EL (cell line): ENCODE measurements at regions not wholly inside any gene's neighbourhood (a gene's known extent, or its start where the extent isn't known, plus 50 kb on each side); places are given as distances from the start of the nearest gene placed in this dataset.

Experiments used
- DNase-seq: peaks from one replicate; pipeline ENCODE4 v3.0.0-alpha.2; 2016

DNA sequence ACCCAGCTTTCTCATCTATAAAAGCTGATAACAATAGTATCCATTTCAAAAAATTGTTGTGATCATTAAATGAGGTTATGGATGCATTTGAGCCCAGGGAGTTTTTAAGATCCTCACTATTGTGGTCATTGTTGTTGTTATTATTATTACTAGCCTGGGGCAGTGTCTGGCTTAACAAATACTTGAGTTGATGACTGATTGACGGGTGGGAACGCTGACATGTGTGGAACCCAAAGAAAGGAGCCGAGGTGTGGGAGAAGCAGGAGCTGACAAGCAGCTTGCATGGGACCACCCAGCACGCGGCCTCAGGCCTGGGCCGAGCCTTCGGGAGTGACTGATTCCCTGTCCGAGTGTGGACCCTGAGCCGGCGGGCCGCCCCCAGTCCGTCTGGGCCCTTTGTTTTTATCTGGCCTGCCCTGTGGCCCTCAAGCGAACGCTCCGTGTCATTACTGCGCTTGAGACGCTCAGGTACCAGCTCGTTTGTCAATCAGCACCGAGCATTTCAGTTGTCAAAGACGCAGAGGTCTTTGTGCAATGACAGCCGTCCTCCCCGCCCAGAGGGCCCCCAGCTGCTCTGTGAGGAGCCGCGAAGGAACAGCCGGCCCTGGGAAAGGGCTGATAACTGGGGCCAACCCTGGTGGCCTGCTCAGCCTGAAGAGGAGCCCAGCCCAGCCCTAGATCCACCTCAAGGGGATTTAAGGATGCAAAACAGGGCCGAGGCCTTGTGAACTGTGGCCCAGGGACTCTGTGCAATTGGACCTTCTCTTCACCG lies 132.9 kb upstream of the FOXF1 start:
- DNase-seq: no peak

DNA sequence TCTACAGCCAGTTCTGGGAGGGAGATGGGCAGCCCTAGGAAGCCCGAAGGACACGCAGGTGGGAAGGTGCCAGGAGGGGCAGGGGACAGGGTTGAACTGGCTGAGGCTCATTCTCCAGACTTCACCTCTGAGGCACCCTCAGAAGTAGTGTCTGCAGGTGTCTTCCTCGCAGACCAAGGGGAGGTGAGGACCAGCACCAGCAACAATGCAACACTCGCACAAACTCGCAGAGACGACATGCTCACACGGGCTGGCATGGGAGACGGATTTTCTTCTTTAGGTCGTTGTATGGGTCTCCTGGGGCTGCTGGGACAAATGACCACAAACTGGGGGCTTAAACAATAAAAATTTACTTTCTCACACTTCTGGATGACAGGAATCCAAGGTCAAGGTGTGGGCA lies 132.2 kb upstream of the FOXF1 start:
- DNase-seq: no peak

DNA sequence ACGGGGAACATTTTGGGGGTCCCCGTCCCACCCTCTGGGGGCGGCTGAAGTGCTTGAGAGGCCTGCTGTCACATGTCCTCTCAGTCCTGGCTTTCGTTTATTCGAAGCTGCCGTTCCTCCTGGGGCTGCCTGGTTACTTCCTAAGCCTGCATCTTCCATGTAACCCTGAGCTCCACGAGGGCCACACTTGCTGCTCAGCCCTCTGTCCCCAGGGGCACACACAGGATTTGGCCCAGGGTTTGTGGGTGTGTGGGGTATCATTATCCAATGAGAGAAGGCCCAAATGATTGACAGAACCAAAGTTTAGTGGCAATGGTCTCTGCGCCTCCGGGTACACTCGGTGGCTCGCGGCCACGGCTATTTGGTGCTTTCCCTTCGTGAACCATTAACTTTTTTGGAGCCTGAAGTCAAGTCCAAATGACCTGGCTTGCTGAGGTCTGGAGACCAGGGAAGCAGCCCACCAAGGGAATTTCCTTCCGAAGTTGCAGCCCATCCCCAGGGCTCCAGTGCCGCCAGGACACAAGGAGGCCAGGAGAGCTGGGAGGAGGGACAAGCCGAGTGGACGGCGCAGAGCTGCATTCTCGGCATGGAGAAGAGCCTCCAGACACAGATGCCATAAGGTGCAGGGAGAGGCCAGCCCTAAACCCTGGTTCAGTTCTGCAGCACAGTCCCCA lies 131.4 kb upstream of the FOXF1 start:
- no peak for DNase-seq

DNA sequence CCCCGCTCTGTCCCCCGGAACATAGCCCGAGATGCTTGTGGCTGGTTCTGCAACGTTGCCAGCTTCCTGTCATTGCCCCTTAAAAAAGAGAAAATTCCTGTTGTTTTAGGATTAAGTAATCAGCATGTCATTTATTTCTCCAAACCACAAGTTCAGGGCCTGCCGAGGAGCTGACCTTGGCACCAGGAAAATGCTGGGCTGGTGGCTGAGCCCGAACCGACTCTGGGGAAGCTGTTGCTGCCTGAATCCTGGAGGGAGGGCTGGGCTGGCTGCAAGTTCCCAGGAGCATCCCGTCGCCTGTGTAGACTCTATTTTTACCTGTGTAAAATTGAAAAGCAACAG lies 130.9 kb upstream of the FOXF1 start:
- peak; percentile 72 for DNase-seq

DNA sequence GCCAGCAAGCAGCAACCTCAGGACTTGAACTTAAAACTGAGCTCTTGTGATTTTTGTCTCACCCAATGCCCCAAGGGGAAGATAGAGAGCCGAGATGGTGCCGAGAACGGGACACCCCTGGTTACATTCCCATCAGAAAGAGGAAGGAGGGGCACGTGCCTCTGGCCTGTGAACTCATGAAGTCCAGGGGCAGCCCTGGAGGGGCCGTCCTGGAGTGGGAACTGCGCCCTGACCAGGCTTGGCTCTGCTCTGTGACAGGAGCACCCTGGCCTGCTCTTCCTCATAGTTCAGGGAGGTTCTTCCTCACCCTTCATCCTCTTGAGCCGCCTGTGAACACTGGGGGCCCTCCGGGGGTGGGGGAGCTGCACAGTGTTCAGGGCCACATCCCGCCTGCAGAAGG lies 130.3 kb upstream of the FOXF1 start:
- DNase-seq: no peak

DNA sequence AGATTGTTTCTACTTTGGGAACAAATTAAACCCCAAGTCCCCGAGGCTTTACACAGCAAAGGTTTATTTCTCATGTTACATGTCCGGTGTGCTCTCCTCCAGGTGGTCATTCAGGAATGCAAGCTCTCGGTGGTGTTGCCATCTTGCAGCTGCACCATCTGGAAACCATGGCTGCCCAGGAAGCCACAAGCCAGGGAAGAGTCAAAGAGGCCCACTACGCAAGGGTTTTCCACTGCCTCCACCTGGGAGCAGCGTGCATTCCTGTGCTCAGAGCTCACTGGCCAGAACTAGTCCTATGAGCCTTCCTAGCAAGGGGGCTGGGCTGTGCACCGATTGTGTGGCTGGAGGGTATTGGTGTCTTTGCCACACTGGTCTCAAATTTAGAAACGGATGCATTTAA lies 128.8 kb upstream of the FOXF1 start:
- no peak for DNase-seq

DNA sequence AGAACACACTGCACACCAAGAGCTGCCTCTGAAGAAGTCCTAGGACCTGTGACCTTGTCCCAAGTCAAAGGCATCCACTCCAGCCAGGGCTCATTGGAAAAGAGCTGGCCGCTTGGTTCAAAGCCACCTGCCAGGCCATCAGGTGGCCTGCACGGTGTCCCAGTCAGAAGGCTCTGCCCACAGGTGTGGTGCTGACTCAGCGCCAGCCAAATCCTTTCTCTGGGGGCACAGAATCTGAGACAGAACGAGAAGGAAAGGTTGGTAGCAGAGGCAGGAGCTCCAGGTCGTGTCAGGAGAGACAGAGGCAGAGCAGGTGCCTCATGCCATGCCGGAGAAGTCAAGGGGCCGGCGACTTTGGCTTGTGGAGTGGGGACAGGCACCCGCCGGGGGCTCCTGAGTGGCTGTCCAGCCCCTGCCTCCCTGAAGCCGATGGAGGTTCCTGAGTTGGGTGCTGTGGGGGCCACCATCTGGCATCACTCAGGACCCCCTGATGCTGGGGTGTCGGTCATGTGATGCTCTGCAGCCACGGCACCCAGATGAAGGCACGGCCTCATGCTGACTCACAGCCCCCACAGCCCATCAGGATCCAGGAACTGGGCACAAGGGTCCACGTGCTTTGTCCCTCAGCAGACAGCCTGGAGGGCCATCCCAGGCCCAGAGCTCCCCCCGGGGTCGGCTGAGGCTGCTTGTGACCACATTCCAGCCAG lies 128.1 kb upstream of the FOXF1 start:
- DNase-seq: no peak

DNA sequence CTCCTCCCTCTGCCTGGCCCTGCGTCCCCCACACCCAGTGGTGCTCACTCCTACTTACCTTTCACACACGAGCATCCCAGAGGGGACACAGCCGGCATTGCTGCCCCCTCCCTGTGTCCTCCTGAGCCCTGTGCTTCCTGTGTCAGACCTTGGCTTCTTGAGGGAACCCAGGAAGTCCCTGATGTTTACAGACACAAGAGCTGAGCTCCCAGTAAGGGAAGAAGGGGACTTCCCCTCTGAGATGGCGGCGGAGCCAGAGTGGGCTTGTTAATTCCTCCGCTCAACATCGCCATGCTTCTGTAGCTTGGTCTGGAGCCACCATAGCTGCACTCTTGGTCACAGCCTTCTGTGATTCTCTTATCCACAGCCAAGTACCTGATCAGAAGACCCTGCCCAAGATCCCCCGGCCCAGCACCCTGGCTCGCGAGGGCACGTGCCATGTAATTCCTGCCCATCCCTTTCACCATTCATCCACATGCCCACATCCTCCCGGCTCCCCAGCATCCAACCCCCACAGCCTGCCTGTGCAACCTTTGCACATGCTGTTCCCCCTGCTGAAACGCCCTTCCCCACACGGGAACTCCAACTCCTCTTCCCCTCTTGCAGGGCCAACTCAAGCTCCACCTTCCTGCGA lies 127.4 kb upstream of the FOXF1 start:
- DNase-seq: no peak

DNA sequence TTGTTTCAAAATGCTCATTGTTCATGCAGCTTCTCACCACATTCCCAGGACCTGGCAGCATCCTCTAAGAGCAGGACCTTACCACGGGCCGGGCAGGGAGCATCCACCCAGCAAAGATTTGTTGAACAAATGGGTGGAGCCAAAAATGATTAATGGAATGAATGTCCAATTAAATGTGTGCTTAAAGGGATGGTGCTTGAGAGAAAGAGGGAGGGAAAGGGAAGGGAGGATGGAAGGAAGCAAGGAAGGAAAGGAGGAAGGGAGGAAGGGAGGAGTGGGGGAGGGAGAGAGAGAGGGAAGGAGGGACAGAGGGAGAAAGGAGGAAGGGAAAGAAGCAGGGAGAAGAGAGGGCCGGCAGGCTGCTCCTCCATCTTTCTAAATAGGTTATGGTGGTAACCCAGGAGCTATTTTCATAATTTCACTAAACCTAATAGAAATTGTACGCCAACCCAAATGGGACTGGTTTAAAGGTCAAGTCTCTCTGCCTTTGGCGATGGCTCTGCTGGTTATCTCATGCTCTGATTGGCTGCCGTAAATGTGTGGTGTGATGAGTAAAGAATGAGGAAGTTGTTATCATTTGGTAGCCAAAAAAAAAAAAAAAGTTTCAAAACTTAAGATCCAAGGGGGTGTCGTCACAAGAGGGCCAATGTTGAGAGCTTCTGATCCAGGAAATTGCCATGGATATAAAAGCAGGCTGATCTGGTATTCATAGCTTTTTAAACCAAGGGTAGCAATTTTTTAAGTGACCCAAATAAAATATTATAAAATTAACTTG lies 126.7 kb upstream of the FOXF1 start:
- DNase-seq: peak; percentile 96

DNA sequence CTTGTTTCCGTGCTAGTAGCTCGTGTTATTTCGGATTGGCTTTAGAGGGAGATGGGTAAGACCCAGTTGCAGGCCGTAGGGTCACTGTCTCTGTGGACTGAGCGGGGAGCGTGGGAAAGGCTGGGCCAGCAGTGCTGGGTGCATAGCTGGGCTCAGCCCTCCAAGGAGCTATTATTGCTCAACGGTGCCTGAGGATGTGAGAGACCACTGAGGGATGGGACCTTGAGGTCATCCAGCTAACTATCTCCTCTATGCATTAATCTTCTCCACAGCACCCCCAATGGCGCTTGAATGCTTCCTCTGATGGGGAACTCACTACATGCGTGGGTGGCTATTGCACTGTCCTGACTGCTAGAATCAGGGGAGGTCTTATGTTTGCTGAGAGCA lies 126.1 kb upstream of the FOXF1 start:
- no peak for DNase-seq

DNA sequence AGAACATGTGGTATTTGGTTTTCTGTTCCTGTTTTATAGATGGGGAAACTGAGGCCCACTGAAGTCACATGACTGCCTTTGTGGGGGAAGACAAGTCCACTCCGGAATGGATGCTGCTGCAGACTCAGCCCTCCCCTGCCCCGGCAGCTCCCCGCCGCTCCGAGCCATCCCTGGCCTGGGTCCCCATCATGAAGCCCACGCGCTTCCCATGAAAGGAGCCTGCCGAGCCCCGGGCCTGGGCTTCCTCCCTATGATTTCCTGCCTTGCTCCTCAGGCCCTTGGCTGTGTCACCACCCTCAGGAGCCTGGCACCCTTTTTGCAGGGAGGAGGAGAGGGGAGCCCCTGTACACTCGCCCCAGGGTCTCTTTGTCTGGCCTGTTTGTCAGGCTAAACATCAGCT lies 125.3 kb upstream of the FOXF1 start:
- DNase-seq: no peak

DNA sequence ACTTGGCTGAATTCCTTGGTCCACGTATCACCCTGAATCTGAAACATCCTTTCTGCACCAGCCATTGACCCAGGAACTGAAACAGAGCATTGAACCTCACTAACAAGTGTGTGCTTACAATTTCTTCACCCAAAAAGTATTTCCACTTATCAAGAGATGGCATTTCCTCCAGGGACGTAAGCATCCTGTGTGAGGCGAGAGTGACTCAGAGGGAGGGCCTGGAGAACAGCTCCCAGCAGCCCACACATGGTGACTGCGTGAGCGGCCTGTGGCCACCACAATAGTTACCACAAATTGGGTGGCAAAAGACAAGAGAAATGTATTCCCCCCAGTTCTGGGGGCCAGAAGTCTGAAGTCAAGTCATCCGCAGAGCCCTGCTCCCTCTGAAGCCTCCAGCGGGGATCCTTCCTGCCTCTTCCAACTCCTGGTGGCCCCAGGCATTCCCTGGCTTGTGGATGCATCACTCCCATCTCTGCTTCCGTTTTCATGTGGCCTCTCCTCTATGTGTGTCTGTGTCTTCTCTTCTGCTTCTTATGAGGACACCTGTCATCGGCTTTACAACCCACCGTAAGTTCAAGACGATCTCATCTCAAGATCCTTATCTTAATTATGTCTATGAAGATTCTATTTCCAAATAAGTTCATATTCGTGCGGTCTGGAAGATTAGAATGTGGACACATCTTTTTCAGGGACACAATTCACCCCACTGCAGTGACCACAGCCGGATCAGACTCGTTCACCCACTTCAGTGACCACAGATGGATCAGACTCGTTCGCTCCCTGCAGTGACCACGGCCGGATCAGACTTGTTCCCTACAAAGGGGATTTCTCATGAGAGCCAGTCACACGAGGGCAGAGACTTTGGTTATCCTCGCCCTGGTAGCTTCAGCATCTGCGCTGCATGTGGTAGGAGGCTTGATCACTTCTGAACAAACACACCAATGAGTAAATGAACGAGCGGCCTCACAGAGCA lies 122.6 kb upstream of the FOXF1 start:
- peak; percentile 99 for DNase-seq

DNA sequence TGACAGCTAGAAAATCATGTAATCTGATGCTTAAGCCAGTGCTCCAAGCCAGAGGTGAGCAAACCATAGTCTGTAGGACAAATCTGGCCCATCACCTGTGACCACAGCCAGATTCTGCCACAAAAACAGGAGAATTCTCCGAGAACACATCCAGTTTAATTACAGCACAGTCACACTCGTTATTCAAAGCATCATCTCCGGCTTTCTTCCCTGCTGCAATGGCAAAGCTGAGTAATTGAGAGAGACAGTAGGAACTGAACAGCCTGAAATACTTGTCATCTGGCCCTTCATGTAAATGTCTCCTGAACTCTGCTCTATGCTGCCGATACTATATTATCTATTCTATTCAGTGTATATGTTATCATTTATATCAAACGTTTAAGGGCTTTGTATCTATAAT lies 121.4 kb upstream of the FOXF1 start:
- DNase-seq: no peak

DNA sequence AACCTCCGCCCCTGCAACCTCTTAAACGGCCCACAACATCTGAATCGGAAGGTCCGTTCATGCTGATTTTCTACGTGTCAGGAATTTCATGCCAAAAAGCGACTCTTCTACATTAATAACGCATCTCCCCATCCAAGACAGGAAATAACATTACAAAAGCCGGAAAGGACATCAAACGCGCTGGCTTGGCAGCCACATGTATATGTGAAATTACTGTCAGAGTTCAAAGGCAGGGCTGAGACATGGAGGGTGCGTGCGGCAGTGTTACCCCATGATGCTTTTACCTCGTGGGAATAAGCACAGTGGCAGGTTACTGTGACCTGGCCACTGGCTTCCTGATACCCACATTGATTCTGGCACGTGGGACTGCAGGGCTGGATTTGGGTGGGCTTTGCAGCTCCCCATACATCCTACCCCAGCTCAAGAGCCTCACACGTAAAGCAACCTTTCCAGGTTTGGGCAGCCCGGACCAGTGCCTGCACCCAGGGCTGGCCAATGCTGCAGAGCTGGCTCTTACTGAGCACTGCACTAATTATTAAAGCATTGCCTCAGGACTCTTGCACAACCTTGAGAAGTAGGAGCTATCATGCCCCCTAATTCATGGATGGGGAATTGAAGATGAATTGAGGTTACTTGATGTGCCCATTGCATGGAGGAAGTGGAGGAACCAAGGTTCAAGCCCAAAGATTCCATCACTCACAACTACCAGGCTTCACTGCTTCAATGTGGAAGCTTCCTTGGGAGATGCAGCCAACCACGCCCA lies 120.6 kb upstream of the FOXF1 start:
- DNase-seq: no peak

DNA sequence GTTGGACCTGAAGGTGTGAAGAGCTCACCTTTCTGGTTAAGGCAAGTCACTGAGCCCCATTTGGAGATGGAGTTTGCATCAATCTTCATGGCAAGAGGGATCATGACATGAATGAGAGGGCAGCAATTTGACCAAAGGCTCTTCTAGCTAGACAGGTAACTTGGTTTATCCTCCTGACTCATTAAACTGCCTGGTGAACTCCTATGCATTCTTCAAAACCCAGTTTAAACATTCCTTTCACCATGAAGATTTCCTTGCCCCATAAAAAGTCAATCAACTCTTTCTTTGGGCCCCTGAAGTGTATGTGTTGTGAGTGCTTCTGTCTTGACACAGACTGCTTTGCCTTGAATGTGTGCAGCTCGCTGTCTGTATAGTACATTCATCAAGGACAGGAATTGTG lies 120.0 kb upstream of the FOXF1 start:
- DNase-seq: no peak

DNA sequence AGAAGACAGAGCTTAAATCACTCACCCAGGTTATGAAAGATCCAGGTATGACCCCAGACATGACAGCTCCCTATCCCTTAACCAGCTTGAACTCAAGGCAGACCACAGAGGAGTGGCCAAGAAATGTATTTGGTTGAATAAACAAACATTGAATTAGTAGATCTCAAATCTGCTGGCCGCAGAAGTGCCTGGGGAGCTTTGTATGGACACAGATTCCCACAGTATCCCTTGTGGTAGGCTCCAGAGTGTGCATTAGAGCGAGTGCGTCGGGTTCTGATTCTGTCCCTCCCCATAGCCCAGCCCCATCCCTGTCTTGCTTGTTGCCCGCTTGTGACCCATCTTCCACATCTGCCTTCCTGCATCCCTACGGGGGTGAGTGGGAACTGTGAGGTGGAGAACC lies 118.8 kb upstream of the FOXF1 start:
- DNase-seq: peak; percentile 59

DNA sequence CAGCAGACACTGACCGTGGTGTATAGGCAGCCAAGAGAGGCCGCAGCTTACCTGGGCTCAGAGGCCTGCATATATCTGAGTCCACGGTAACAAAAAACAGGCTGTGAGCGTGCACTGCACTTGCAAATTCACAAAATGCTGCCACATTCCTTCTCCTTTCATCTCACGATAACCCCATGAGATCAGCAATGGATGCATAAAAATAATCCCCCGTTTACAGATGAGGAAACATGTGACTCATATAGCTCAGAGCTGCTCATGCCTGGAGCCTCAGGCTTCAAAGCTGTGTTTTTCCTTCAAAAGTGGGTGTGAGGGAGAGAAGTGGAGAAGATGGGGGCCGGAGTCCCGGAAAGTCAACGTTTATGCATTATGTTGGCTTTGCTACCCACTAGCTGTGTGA lies 118.3 kb upstream of the FOXF1 start:
- DNase-seq: peak; percentile 87

DNA sequence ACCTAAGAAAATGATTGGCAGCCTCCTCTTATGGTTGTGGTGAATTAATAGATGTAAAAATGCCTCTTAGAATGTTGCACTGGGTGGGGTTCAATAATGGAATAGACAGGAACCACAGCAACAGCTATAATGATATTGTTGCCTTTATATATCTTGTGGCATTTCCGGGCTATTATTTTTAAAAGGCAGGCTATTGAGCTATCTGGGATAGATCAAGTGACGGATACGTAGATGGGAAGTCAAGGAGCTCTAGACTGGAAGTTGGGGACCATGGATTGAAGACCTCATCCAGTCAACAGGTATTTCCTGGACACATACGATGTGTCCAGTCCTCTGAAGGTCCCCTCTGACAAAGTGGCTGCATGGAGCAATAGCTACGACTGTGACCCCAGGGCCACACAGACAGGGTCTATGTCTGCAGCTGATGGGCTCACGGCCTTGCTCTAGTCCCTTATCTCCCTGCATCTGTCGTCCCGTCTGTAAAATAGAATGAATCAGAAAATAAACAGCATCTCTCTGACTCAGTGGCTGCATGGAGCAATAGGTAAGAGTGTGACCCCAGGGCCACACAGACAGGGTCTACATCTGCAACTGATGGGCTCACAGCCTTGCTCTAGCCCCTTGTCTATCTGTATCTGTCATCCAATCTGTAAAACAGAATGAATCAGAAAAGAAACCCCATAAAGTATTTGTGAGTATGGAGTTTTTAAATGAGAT lies 117.7 kb upstream of the FOXF1 start:
- DNase-seq: peak; percentile 73

DNA sequence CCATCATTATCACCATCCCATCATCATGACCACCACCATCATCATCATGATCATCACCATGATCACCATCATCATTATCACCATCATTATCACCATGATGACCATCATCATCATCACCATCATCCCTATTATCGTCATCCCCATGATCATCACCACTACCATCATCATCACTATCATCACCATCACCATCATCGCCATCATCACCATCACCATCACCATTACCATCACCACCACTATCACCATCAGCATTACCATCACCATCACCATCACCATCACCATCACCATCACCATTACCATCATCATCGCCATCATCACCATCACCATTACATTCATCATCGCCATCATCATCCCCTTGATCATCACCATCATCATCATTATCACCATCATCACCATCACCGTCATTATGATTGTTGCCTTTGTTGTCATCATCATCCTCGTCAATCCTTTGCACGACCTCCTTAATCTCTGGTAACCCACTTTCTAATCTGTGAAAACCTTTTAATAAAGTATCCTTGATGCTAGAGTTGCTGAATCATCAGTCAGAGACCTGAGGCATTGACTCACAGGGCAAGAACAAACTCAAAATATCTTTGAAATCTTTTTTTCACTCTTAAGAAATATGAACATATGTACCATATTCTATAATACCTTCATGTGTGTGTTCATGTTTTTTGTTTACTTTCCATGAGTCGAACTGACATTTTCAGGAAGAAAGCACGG lies 116.3 kb upstream of the FOXF1 start:
- no peak for DNase-seq

DNA sequence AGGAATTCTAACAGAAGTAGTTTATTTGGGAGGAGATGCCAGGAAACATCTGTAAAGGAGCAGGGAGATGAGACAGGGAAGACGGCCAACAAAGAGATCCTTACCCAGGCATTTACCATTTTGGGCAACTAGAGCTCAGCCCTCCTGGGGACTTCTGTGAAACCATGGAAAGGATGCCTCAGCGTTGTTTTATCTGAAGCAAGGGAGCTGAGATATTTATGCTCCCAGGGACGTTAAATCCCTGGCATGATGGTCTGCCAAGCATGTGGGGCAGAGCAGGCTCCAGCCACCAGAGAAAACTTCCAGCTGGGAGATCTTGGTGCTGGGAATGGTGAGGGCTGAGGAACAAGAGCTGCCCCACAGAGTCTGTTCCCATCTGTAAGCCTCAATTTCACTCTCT lies 114.8 kb upstream of the FOXF1 start:
- no peak for DNase-seq
